ENCODE measurements at regions not wholly inside any gene's neighbourhood (a gene's known extent, or its start where the extent isn't known, plus 50 kb on each side); places are given as distances from the start of the nearest gene placed in this dataset.

- Histone ChIP-seq H3K27me3 (ENCODE audit: control insufficient read depth, extremely low read depth, insufficient read depth, low read length) (peaks cover 19% of the 10 kb centered on the region), H3K9me3 (ENCODE audit: control insufficient read depth, low read depth, low read length) (no peaks in the 10 kb centered on the region), H3K4me3 (ENCODE audit: control insufficient read depth in 2 of 3, extremely low read depth in 1 of 3, insufficient read depth in 2 of 3, low read depth in 1 of 3, low read length in 3 of 3) (no peak overlapping the region), H3K79me2 (ENCODE audit: control insufficient read depth, insufficient read depth, low read length) (no peaks in the 10 kb centered on the region), H3K9me1 (ENCODE audit: control insufficient read depth, extremely low read depth, insufficient read depth, low read length) (no peaks in the 10 kb centered on the region), H2AFZ (ENCODE audit: control insufficient read depth, low read length) (no peak overlapping the region), H4K20me1 (ENCODE audit: control insufficient read depth, extremely low read depth, insufficient read depth, low read length) (no peaks in the 10 kb centered on the region), H3K9ac (ENCODE audit: control insufficient read depth, extremely low read depth, insufficient read depth, low read length) (no peak overlapping the region), H3K4me1 (ENCODE audit: control insufficient read depth, extremely low read depth, insufficient read depth, low read length) (peaks cover 3% of the 10 kb centered on the region), H3K4me2 (ENCODE audit: control insufficient read depth, extremely low read depth, insufficient read depth, low read depth, low read length) (no peak overlapping the region), H3K27ac (ENCODE audit: control insufficient read depth, insufficient read depth, low read length) (no peak overlapping the region), H3K36me3 (ENCODE audit: control insufficient read depth in 2 of 2, extremely low read depth in 1 of 2, insufficient read depth in 2 of 2, low read length in 2 of 2) (no peaks in the 10 kb centered on the region)
- TF ChIP-seq CTCF (optimal IDR thresholded peaks at IDR 0.05 in 1 of 3, IDR thresholded peaks at IDR 0.05 in 1 of 3, conservative IDR thresholded peaks at IDR 0.05 in 1 of 3; ENCODE audit: extremely low read depth in 1 of 3, insufficient read depth in 2 of 3, low read length in 3 of 3), result no peak
- no peak for TF ChIP-seq EZH2 (IDR thresholded peaks at IDR 0.05; ENCODE audit: low read length)
- DNase-seq (ENCODE audit: low read depth, low spot score), result no peak
- FAIRE-seq, result no peak
- dilution Hi-C loops (cut with MboI; ENCODE audit: extremely low pct_ligation_motif_present, low sequenced_read_pairs), result no loop called here
These were observed 200.9 kb downstream of the GADD45G start for GRCh38 chr9:89805571-89806292.

GRCh38 chr9:89806371-89807100 is 201.7 kb downstream of the GADD45G start:
- H2AFZ ChIP-seq (ENCODE audit: control insufficient read depth, low read length), result no peak overlapping the region
- TF ChIP-seq EZH2 (IDR thresholded peaks at IDR 0.05; ENCODE audit: low read length) (no peak), CTCF (optimal IDR thresholded peaks at IDR 0.05 in 1 of 3, IDR thresholded peaks at IDR 0.05 in 1 of 3, conservative IDR thresholded peaks at IDR 0.05 in 1 of 3; ENCODE audit: extremely low read depth in 1 of 3, insufficient read depth in 2 of 3, low read length in 3 of 3) (no peak)
- H3K9me3 ChIP-seq (ENCODE audit: control insufficient read depth, low read depth, low read length), result no peaks in the 10 kb centered on the region
- H3K9me1 ChIP-seq (ENCODE audit: control insufficient read depth, extremely low read depth, insufficient read depth, low read length), result no peaks in the 10 kb centered on the region
- H3K4me2 ChIP-seq (ENCODE audit: control insufficient read depth, extremely low read depth, insufficient read depth, low read depth, low read length), result no peak overlapping the region
- FAIRE-seq (no peak), DNase-seq (ENCODE audit: low read depth, low spot score) (no peak)
- H3K9ac ChIP-seq (ENCODE audit: control insufficient read depth, extremely low read depth, insufficient read depth, low read length), result no peak overlapping the region
- H3K27ac ChIP-seq (ENCODE audit: control insufficient read depth, insufficient read depth, low read length), result no peak overlapping the region
- H3K4me1 ChIP-seq (ENCODE audit: control insufficient read depth, extremely low read depth, insufficient read depth, low read length), result peaks cover 3% of the 10 kb centered on the region
- no peak overlapping the region for H3K4me3 ChIP-seq (ENCODE audit: control insufficient read depth in 2 of 3, extremely low read depth in 1 of 3, insufficient read depth in 2 of 3, low read depth in 1 of 3, low read length in 3 of 3)
- H3K79me2 ChIP-seq (ENCODE audit: control insufficient read depth, insufficient read depth, low read length), result no peaks in the 10 kb centered on the region
- no peaks in the 10 kb centered on the region for H3K36me3 ChIP-seq (ENCODE audit: control insufficient read depth in 2 of 2, extremely low read depth in 1 of 2, insufficient read depth in 2 of 2, low read length in 2 of 2)
- dilution Hi-C loops (cut with MboI; ENCODE audit: extremely low pct_ligation_motif_present, low sequenced_read_pairs), result no loop called here
- H3K27me3 ChIP-seq (ENCODE audit: control insufficient read depth, extremely low read depth, insufficient read depth, low read length), result peaks cover 23% of the 10 kb centered on the region
- no peaks in the 10 kb centered on the region for H4K20me1 ChIP-seq (ENCODE audit: control insufficient read depth, extremely low read depth, insufficient read depth, low read length)

All from keratinocyte (primary cell).